ENCODE measurements at regions not wholly inside any gene's neighbourhood (a gene's known extent, or its start where the extent isn't known, plus 50 kb on each side); places are given as distances from the start of the nearest gene placed in this dataset.

GRCh38 chr9:11348366-11348765 is 735.6 kb upstream of the PTPRD start:
- no peak overlapping the region for H3K4me3 Mint-ChIP-seq
- H3K4me1 Mint-ChIP-seq (ENCODE audit: low read depth): no peaks in the 10 kb centered on the region
- no peak overlapping the region for H3K27ac Mint-ChIP-seq
- intact Hi-C loops (cut with micrococcal nuclease): no loop called here
- peaks cover 10% of the 10 kb centered on the region for H3K9me3 Mint-ChIP-seq
- no peaks in the 10 kb centered on the region for H3K27me3 Mint-ChIP-seq
- H3K36me3 Mint-ChIP-seq (ENCODE audit: low read depth): no peaks in the 10 kb centered on the region

DNA sequence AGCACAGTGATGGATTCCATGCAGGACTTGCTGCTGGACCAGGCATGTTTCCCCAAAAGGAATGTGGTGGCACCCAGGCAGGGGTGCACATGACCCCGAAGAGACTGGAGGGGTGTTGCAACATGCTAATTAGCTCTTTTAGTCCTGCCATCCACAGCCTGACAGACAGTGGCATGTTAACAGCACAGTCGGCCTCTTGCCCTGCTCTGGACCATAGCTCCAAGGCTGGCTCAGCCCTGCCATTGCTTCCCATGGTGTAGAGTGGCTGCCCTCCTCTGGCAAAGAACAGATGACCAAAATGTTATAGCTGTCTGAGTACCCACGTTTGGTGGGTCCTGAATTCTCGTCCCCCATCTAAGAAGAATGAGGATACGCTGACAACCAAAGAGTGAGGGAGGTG is 736.4 kb upstream of the PTPRD start:
- Mint-ChIP-seq H3K27ac (no peak overlapping the region), H3K4me1 (ENCODE audit: low read depth) (no peaks in the 10 kb centered on the region), H3K36me3 (ENCODE audit: low read depth) (no peaks in the 10 kb centered on the region), H3K27me3 (no peaks in the 10 kb centered on the region), H3K4me3 (no peak overlapping the region), H3K9me3 (peaks cover 10% of the 10 kb centered on the region)
- intact Hi-C loops (cut with micrococcal nuclease): no loop called here

- H3K27ac Mint-ChIP-seq: no peak overlapping the region
- H3K36me3 Mint-ChIP-seq (ENCODE audit: low read depth): no peaks in the 10 kb centered on the region
- H3K4me3 Mint-ChIP-seq: no peak overlapping the region
- intact Hi-C loops (cut with micrococcal nuclease): loop anchor here (10.0 kb wide), 1 partner anchor 1782 kb away; no protein-coding TSS in a partner anchor
- H3K27me3 Mint-ChIP-seq: no peaks in the 10 kb centered on the region
- H3K9me3 Mint-ChIP-seq: peaks cover 10% of the 10 kb centered on the region
- no peaks in the 10 kb centered on the region for H3K4me1 Mint-ChIP-seq (ENCODE audit: low read depth)
These were observed 739.8 kb upstream of the PTPRD start for GRCh38 chr9:11352612-11353011.

GRCh38 chr9:11356067-11356466 is 743.3 kb upstream of the PTPRD start:
- Mint-ChIP-seq H3K9me3 (no peaks in the 10 kb centered on the region), H3K4me3 (no peak overlapping the region), H3K27ac (no peak overlapping the region), H3K36me3 (ENCODE audit: low read depth) (no peaks in the 10 kb centered on the region), H3K4me1 (ENCODE audit: low read depth) (no peaks in the 10 kb centered on the region), H3K27me3 (no peaks in the 10 kb centered on the region)
- intact Hi-C loops (cut with micrococcal nuclease): loop anchor here (10.0 kb wide), 1 partner anchor 1779 kb away; no protein-coding TSS in a partner anchor

GRCh38 chr9:11366585-11367129 is 753.9 kb upstream of the PTPRD start:
- Mint-ChIP-seq H3K27ac (no peak overlapping the region), H3K4me3 (no peak overlapping the region), H3K36me3 (ENCODE audit: low read depth) (no peaks in the 10 kb centered on the region), H3K27me3 (no peaks in the 10 kb centered on the region), H3K9me3 (no peaks in the 10 kb centered on the region), H3K4me1 (ENCODE audit: low read depth) (no peaks in the 10 kb centered on the region)
- intact Hi-C loops (cut with micrococcal nuclease): no loop called here

GRCh38 chr9:11374926-11375325 is 762.1 kb upstream of the PTPRD start:
- Mint-ChIP-seq H3K4me3 (no peak overlapping the region), H3K27ac (no peak overlapping the region), H3K9me3 (no peaks in the 10 kb centered on the region), H3K36me3 (ENCODE audit: low read depth) (no peaks in the 10 kb centered on the region), H3K27me3 (no peaks in the 10 kb centered on the region), H3K4me1 (ENCODE audit: low read depth) (no peaks in the 10 kb centered on the region)
- intact Hi-C loops (cut with micrococcal nuclease): no loop called here

GRCh38 chr9:11402621-11403020 is 789.8 kb upstream of the PTPRD start:
- Mint-ChIP-seq H3K36me3 (ENCODE audit: low read depth) (no peaks in the 10 kb centered on the region), H3K4me1 (ENCODE audit: low read depth) (no peaks in the 10 kb centered on the region), H3K4me3 (no peak overlapping the region), H3K9me3 (peaks cover 48% of the 10 kb centered on the region), H3K27me3 (no peaks in the 10 kb centered on the region), H3K27ac (no peak overlapping the region)
- intact Hi-C loops (cut with micrococcal nuclease): no loop called here

- Mint-ChIP-seq H3K9me3 (no peaks in the 10 kb centered on the region), H3K36me3 (ENCODE audit: low read depth) (no peaks in the 10 kb centered on the region), H3K4me1 (ENCODE audit: low read depth) (no peaks in the 10 kb centered on the region), H3K27ac (no peak overlapping the region), H3K27me3 (no peaks in the 10 kb centered on the region), H3K4me3 (no peak overlapping the region)
- intact Hi-C loops (cut with micrococcal nuclease): no loop called here
These were observed 801.4 kb upstream of the PTPRD start for GRCh38 chr9:11414241-11414640.

DNA sequence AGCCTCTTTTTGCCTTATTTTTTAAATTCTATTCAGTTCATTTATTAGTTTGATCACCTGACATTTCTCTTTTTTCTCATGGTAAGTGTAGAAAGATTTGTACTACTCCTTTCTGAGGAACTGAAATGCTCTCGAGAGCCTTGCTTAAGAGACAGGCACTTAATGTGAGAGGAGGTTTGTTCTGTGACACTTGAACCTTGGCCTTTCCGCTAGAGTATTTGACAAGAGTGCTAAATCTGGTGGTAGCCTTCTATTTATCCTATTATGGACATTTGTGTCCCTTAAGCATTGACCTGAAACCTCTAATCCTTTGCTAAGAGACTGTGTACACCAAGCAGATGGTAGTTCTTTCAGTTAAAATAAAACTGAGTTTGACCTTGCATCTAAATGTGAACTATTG is 805.0 kb upstream of the PTPRD start:
- Mint-ChIP-seq H3K4me3 (no peak overlapping the region), H3K9me3 (no peaks in the 10 kb centered on the region), H3K27ac (no peak overlapping the region), H3K27me3 (no peaks in the 10 kb centered on the region), H3K36me3 (ENCODE audit: low read depth) (no peaks in the 10 kb centered on the region), H3K4me1 (ENCODE audit: low read depth) (no peaks in the 10 kb centered on the region)
- intact Hi-C loops (cut with micrococcal nuclease): no loop called here

- Mint-ChIP-seq H3K27ac (no peak overlapping the region), H3K4me1 (ENCODE audit: low read depth) (no peaks in the 10 kb centered on the region), H3K36me3 (ENCODE audit: low read depth) (no peaks in the 10 kb centered on the region), H3K27me3 (no peaks in the 10 kb centered on the region), H3K9me3 (no peaks in the 10 kb centered on the region), H3K4me3 (no peak overlapping the region)
- intact Hi-C loops (cut with micrococcal nuclease): no loop called here
These were observed 818.7 kb upstream of the PTPRD start for GRCh38 chr9:11431490-11431889.

- H3K4me3 Mint-ChIP-seq: no peak overlapping the region
- H3K27ac Mint-ChIP-seq: no peak overlapping the region
- H3K36me3 Mint-ChIP-seq (ENCODE audit: low read depth): no peaks in the 10 kb centered on the region
- intact Hi-C loops (cut with micrococcal nuclease): no loop called here
- no peaks in the 10 kb centered on the region for H3K4me1 Mint-ChIP-seq (ENCODE audit: low read depth)
- no peaks in the 10 kb centered on the region for H3K27me3 Mint-ChIP-seq
- H3K9me3 Mint-ChIP-seq: no peaks in the 10 kb centered on the region
These were observed 819.6 kb upstream of the PTPRD start for GRCh38 chr9:11432361-11432760.

DNA sequence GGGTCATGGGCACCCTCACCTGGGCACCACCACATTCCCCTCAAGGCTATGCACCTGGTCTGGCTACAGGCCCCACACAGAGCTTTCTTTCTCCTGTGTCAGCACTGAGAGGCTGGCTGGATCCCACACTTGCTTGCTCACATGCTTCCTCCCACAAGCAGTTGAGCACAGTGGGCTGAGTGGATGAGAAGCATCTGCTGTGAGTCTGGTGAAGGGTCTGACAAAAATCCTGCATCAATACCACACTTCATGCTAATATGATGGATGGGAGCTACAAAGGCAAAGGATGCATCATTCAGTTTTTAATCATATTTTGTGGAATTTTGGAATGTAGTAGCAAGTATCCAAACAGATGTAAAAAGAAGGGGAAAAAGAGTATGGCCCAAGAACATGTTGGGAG is 830.8 kb upstream of the PTPRD start:
- no peak overlapping the region for H3K4me3 Mint-ChIP-seq
- no peaks in the 10 kb centered on the region for H3K36me3 Mint-ChIP-seq (ENCODE audit: low read depth)
- peaks cover 24% of the 10 kb centered on the region for H3K9me3 Mint-ChIP-seq
- H3K27ac Mint-ChIP-seq: no peak overlapping the region
- no peaks in the 10 kb centered on the region for H3K27me3 Mint-ChIP-seq
- intact Hi-C loops (cut with micrococcal nuclease): no loop called here
- no peaks in the 10 kb centered on the region for H3K4me1 Mint-ChIP-seq (ENCODE audit: low read depth)

DNA sequence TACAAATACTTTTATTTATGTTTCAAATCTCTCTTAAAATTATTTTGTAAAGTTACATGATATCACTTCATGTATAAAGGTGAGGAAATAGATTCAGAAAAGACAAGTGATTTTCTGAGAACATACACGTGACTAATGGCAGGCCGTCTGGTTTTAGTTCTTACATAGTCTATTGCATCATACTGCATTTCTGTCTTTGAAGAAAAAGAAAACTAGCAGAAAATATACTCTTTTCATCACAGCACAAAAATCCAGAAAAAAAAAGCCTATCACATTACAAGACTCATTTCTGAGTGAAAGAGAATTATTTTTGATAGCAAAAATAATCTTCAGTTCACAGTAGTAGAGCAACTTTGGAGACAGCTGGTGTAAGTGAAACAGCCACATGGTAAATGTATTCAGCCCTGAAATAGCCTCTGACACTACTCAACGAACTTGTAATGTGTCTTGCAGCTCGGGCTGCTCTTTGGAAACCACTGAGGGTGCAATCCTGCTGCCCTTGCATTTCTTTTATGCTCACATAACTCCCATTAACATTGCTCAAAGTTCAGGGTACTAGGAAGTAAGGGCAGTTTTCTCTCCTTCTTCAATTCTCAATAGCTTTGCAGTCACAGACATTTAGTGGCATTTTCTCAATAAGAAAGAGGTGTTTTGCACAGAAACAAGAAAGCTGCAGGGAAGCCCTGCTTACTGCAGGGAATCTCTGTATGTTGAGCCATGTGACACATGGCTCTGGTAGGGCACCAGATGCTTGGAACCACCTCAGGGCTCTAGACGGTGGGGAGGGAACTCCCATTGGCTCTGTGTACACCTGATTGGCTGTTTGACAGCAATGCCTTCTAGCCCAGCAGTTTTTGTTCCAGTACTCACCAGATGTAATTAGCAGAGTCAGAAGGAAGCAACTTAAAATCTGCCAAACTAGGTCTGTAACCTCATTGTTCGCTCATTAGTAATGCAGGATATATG is 845.3 kb upstream of the PTPRD start:
- H3K9me3 Mint-ChIP-seq: no peaks in the 10 kb centered on the region
- intact Hi-C loops (cut with micrococcal nuclease): no loop called here
- H3K27me3 Mint-ChIP-seq: no peaks in the 10 kb centered on the region
- no peak overlapping the region for H3K27ac Mint-ChIP-seq
- H3K4me3 Mint-ChIP-seq: no peak overlapping the region
- H3K36me3 Mint-ChIP-seq (ENCODE audit: low read depth): no peaks in the 10 kb centered on the region
- no peaks in the 10 kb centered on the region for H3K4me1 Mint-ChIP-seq (ENCODE audit: low read depth)

GRCh38 chr9:11469745-11470144 is 856.9 kb upstream of the PTPRD start:
- intact Hi-C loops (cut with micrococcal nuclease): no loop called here
- H3K27me3 Mint-ChIP-seq: no peaks in the 10 kb centered on the region
- no peak overlapping the region for H3K4me3 Mint-ChIP-seq
- no peaks in the 10 kb centered on the region for H3K4me1 Mint-ChIP-seq (ENCODE audit: low read depth)
- no peak overlapping the region for H3K27ac Mint-ChIP-seq
- H3K36me3 Mint-ChIP-seq (ENCODE audit: low read depth): no peaks in the 10 kb centered on the region
- H3K9me3 Mint-ChIP-seq: peaks cover 12% of the 10 kb centered on the region
